ENCODE measurements at regions not wholly inside any gene's neighbourhood (a gene's known extent, or its start where the extent isn't known, plus 50 kb on each side); places are given as distances from the start of the nearest gene placed in this dataset.

GRCh38 chr6:76671751-76672150 is 599.3 kb upstream of the IMPG1 start:
- no peaks in the 10 kb centered on the region for H3K27me3 Mint-ChIP-seq (ENCODE audit: unreplicated experiment)
- no peaks in the 10 kb centered on the region for H3K36me3 Mint-ChIP-seq (ENCODE audit: unreplicated experiment)
- H3K9me3 Mint-ChIP-seq (ENCODE audit: unreplicated experiment): peaks cover 3% of the 10 kb centered on the region
- H3K4me3 Mint-ChIP-seq (ENCODE audit: unreplicated experiment): no peak overlapping the region
- H3K27ac Mint-ChIP-seq (ENCODE audit: unreplicated experiment): no peak overlapping the region
- DNase-seq: no peak
- no peak for TF ChIP-seq CTCF (IDR thresholded peaks at IDR 0.05; ENCODE audit: partially characterized antibody, unreplicated experiment)
- H3K4me1 Mint-ChIP-seq (ENCODE audit: low read depth, unreplicated experiment): peaks cover 7% of the 10 kb centered on the region

- no peak overlapping the region for H3K4me3 Mint-ChIP-seq (ENCODE audit: unreplicated experiment)
- no peak for TF ChIP-seq CTCF (IDR thresholded peaks at IDR 0.05; ENCODE audit: partially characterized antibody, unreplicated experiment)
- no peaks in the 10 kb centered on the region for H3K27me3 Mint-ChIP-seq (ENCODE audit: unreplicated experiment)
- no peak overlapping the region for H3K27ac Mint-ChIP-seq (ENCODE audit: unreplicated experiment)
- peaks cover 1% of the 10 kb centered on the region for H3K9me3 Mint-ChIP-seq (ENCODE audit: unreplicated experiment)
- DNase-seq: no peak
- H3K4me1 Mint-ChIP-seq (ENCODE audit: low read depth, unreplicated experiment): no peaks in the 10 kb centered on the region
- no peaks in the 10 kb centered on the region for H3K36me3 Mint-ChIP-seq (ENCODE audit: unreplicated experiment)
Observed at GRCh38 chr6:76644231-76644630, 571.8 kb upstream of the IMPG1 start.

GRCh38 chr6:76639941-76640340 is 567.5 kb upstream of the IMPG1 start:
- Mint-ChIP-seq H3K27me3 (ENCODE audit: unreplicated experiment) (no peaks in the 10 kb centered on the region), H3K9me3 (ENCODE audit: unreplicated experiment) (peaks cover under 1% of the 10 kb centered on the region), H3K27ac (ENCODE audit: unreplicated experiment) (no peak overlapping the region), H3K4me1 (ENCODE audit: low read depth, unreplicated experiment) (peaks cover 7% of the 10 kb centered on the region), H3K4me3 (ENCODE audit: unreplicated experiment) (no peak overlapping the region), H3K36me3 (ENCODE audit: unreplicated experiment) (no peaks in the 10 kb centered on the region)
- no peak for TF ChIP-seq CTCF (IDR thresholded peaks at IDR 0.05; ENCODE audit: partially characterized antibody, unreplicated experiment)
- DNase-seq: no peak

GRCh38 chr6:76634695-76635094 is 562.2 kb upstream of the IMPG1 start:
- Mint-ChIP-seq H3K4me3 (ENCODE audit: unreplicated experiment) (no peak overlapping the region), H3K36me3 (ENCODE audit: unreplicated experiment) (no peaks in the 10 kb centered on the region), H3K4me1 (ENCODE audit: low read depth, unreplicated experiment) (peaks cover 22% of the 10 kb centered on the region), H3K27ac (ENCODE audit: unreplicated experiment) (no peak overlapping the region), H3K27me3 (ENCODE audit: unreplicated experiment) (peaks cover 1% of the 10 kb centered on the region), H3K9me3 (ENCODE audit: unreplicated experiment) (no peaks in the 10 kb centered on the region)
- no peak for TF ChIP-seq CTCF (IDR thresholded peaks at IDR 0.05; ENCODE audit: partially characterized antibody, unreplicated experiment)
- DNase-seq: no peak

GRCh38 chr6:76633259-76633658 is 560.8 kb upstream of the IMPG1 start:
- peak; percentile 62 for TF ChIP-seq CTCF (IDR thresholded peaks at IDR 0.05; ENCODE audit: partially characterized antibody, unreplicated experiment)
- Mint-ChIP-seq H3K27me3 (ENCODE audit: unreplicated experiment) (peaks cover 1% of the 10 kb centered on the region), H3K4me1 (ENCODE audit: low read depth, unreplicated experiment) (peaks cover 22% of the 10 kb centered on the region), H3K27ac (ENCODE audit: unreplicated experiment) (peak overlapping the region; percentile 97), H3K9me3 (ENCODE audit: unreplicated experiment) (no peaks in the 10 kb centered on the region), H3K36me3 (ENCODE audit: unreplicated experiment) (peaks cover 6% of the 10 kb centered on the region), H3K4me3 (ENCODE audit: unreplicated experiment) (peak overlapping the region; percentile 14)
- peak; percentile 72 for DNase-seq
